Mucosa of descending colon (tissue), 3 donors: ENCODE measurements at regions not wholly inside any gene's neighbourhood (a gene's known extent, or its start where the extent isn't known, plus 50 kb on each side); places are given as distances from the start of the nearest gene placed in this dataset.

Experiments used
- ATAC-seq: fragments of 200-7000 bp; cut with Tn5 transposase; one replicate; pipeline ENCODE4 v1.9.1; 2020; ENCODE audit warnings: mild to moderate bottlenecking, moderate library complexity
- DNase-seq, 3 donors: peaks; one replicate each; pipeline ENCODE4 v3.0.0-alpha.2; 2020
- H3K36me3 ChIP-seq: fragments of 200-600 bp; one replicate; pipeline ENCODE4 v1.8.0; 2021; ENCODE audit warnings: low read depth, mild to moderate bottlenecking
- H3K4me1 ChIP-seq: fragments of 200-600 bp; one replicate; pipeline ENCODE4 v1.8.0; 2021; ENCODE audit warnings: low read depth, mild to moderate bottlenecking
- H3K4me3 ChIP-seq: fragments of 200-600 bp; one replicate; pipeline ENCODE4 v1.8.0; 2021; ENCODE audit warnings: mild to moderate bottlenecking
- H3K9me3 ChIP-seq: fragments of 200-600 bp; one replicate; pipeline ENCODE4 v1.8.0; 2021; ENCODE audit warnings: mild to moderate bottlenecking
- intact Hi-C, 2 donors: fragments of 100-400 bp; cut with DNase I in 1 of 2; cut with micrococcal nuclease in 1 of 2; formaldehyde crosslinking; loops; one replicate each; pipeline versions ENCODE4 v1.11.0 to v1.11.1; 2022; cut with DNase I, micrococcal nuclease
- TF ChIP-seq, protein P1 (sequence below): fragments of 200-600 bp; IDR thresholded peaks from one replicate; pipeline ENCODE4 v1.8.0; 2022; ENCODE audit warnings: antibody characterized with exemption, mild to moderate bottlenecking
- donor health status: DM: no; HTN: no; CAD: no; lungs with moderate emphysema.
- donor health status: DM: no; HTN: no; CAD: no.
- donor health status: DM: no; HTN: yes; CAD: no.

DNA sequence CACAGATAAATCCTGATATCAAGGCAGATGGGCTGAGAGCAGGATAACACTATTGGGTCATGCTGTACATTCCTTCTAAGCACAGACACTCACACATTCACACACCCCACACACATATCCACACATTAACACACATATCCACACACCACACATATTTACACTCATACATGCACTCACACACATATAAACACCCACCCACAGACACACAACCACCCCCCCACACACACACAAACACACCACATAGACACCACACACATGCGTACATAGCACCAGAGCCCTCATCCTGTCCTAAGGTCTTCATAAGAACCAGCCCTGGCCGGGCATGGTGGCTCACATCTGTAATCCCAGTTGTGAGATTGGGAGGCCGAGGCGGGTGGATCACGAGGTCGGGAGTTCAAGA lies 322.3 kb upstream of the ADCY2 start:
- Histone ChIP-seq H3K4me1 (no peaks in the 10 kb centered on the region), H3K4me3 (no peak overlapping the region), H3K9me3 (no peaks in the 10 kb centered on the region), H3K36me3 (no peaks in the 10 kb centered on the region)
- DNase-seq (no peak), ATAC-seq (no peak)
- intact Hi-C loops, result no loop called here
- TF ChIP-seq, protein P1, sequence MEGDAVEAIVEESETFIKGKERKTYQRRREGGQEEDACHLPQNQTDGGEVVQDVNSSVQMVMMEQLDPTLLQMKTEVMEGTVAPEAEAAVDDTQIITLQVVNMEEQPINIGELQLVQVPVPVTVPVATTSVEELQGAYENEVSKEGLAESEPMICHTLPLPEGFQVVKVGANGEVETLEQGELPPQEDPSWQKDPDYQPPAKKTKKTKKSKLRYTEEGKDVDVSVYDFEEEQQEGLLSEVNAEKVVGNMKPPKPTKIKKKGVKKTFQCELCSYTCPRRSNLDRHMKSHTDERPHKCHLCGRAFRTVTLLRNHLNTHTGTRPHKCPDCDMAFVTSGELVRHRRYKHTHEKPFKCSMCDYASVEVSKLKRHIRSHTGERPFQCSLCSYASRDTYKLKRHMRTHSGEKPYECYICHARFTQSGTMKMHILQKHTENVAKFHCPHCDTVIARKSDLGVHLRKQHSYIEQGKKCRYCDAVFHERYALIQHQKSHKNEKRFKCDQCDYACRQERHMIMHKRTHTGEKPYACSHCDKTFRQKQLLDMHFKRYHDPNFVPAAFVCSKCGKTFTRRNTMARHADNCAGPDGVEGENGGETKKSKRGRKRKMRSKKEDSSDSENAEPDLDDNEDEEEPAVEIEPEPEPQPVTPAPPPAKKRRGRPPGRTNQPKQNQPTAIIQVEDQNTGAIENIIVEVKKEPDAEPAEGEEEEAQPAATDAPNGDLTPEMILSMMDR, result no peak

DNA sequence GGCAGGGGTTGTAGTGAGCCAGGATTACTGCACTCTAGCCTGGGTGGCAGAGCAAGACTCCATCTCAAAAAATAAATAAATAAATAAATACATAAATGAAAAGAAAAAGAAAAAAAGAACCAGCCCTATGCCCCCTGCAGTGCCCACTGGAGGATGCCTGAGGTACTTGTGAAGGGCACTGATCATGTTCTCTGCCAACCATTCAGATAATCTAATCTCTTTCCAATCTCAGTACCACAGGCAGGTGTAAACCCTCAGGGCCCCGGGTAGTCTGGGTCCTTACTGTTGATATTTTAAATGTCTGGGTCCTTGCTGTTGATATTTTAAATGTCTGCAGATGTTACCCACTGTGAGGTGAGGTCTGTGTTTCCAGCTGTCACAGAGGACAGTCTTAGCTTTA lies 321.8 kb upstream of the ADCY2 start:
- intact Hi-C loops, result no loop called here

DNA sequence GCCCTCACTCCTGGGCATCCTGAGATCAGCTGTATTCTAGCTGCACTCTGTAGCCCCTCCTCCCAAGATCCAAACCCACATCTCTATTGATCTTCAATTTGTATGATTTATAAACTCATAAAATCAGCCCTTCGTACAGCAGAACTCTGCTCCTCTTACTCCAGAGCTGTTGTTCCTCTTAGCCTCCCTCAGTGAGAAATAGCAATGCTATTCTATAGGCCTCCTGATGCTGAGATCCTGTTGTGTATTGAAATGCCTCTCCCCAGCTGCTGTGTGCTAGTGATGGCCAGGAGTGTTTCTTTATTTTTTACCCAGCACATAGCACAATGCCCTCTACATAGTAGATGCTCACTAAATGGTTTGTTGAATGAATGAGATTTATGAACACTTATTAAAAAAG lies 320.5 kb upstream of the ADCY2 start:
- TF ChIP-seq, protein P1, result no peak
- H3K9me3 ChIP-seq, result no peaks in the 10 kb centered on the region
- intact Hi-C loops, result no loop called here
- ATAC-seq (no peak), DNase-seq (no peak)
- no peaks in the 10 kb centered on the region for H3K4me1 ChIP-seq
- no peaks in the 10 kb centered on the region for H3K36me3 ChIP-seq
- no peak overlapping the region for H3K4me3 ChIP-seq

More for the DNA sequence above, 321.8 kb upstream of the ADCY2 start:
- ATAC-seq (no peak), DNase-seq (no peak)
- H3K9me3 ChIP-seq, result no peaks in the 10 kb centered on the region
- no peak overlapping the region for H3K4me3 ChIP-seq
- no peaks in the 10 kb centered on the region for H3K4me1 ChIP-seq
- TF ChIP-seq, protein P1, result no peak
- H3K36me3 ChIP-seq, result no peaks in the 10 kb centered on the region

DNA sequence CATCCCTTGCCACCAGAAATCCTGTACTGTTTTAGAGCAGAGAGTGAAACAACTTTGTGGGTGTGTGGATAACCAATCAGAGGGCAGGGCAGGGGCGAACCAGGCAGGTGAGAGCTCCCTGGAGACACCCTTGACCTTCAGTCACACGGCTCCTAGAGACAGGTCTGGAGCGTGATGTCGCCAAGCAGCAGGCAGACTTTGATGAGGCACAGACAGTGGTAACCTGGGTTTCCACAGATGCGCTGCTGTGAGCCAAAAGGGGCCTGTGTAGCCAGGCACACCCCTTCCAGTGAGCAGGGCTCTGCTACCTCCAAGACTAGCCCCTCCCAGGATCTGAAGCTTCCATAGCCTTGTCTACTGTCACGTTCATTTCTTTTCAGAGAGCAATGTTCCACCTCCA lies 317.8 kb upstream of the ADCY2 start:
- Histone ChIP-seq H3K36me3 (no peaks in the 10 kb centered on the region), H3K4me1 (no peaks in the 10 kb centered on the region), H3K9me3 (no peaks in the 10 kb centered on the region), H3K4me3 (no peak overlapping the region)
- intact Hi-C loops, result no loop called here
- TF ChIP-seq, protein P1, result no peak
- DNase-seq (no peak), ATAC-seq (no peak)

DNA sequence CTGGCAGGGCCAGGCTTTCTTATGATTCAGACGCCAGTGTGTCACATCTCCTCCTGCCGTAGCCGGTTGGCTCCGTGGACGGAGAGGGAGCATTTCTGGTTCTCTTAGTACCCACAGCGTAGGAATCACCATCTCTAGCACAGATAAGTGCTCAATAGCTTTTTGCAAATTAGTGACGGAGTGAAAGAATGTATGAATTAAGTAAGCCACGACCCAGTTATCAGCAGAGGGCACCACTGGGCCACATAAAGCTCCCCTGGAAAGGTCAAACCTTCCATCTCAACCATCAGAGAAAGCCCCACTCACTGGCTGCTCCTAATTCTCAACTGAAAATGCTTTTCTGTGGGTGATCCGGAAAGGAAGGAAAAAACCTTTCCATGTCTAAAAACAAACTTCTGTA lies 317.0 kb upstream of the ADCY2 start:
- no peaks in the 10 kb centered on the region for H3K36me3 ChIP-seq
- peak in 1 of 3 donors; percentile 43 for DNase-seq
- no peaks in the 10 kb centered on the region for H3K9me3 ChIP-seq
- ATAC-seq, result no peak
- TF ChIP-seq, protein P1, result no peak
- no peak overlapping the region for H3K4me3 ChIP-seq
- no peaks in the 10 kb centered on the region for H3K4me1 ChIP-seq
- intact Hi-C loops, result no loop called here

DNA sequence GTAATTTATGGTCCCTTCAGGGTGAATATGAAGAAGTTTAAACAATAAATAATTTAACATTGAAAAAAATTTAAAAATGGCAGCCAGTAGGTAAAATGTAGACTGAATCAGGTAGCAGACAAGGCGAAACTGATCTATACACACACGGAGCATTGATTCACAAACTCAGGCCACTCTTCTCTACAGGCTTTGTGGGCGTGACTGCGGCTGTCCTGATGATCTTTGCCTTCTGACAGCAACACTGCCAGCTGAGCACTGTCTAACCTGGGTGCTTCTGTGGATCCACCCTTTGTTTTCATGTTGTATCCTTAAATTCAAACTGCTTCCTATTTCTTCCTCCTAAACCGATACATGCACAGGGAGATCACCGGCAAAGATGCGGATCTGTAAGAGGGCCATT lies 315.4 kb upstream of the ADCY2 start:
- no peak overlapping the region for H3K4me3 ChIP-seq
- intact Hi-C loops, result no loop called here
- H3K36me3 ChIP-seq, result no peaks in the 10 kb centered on the region
- DNase-seq (no peak), ATAC-seq (no peak)
- H3K4me1 ChIP-seq, result no peaks in the 10 kb centered on the region
- TF ChIP-seq, protein P1, result no peak
- no peaks in the 10 kb centered on the region for H3K9me3 ChIP-seq
